ENCODE measurements at regions not wholly inside any gene's neighbourhood (a gene's known extent, or its start where the extent isn't known, plus 50 kb on each side); places are given as distances from the start of the nearest gene placed in this dataset.

DNA sequence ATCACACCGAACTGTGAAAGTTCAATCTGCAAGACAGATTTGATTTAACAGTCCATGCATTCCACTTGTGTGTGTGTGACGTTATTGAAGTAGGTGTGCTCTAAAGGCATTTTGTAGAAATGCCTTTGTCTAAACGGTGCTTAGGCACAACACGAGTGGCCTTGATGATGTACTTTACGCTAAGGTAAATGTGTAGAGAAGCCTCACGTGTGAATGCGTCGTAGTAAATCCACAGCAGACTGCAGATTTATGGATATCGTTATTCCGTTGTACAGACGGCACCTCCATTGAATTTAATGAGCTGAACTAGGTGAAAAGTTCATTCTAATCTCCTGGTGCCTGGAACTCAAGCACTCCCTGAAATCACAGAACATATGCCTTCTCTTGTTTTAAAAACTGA, 202.8 kb upstream of the STXBP6 start:
- 80 to 88% methylated on average over 11 of the region's 11 CpGs for whole genome bisulfite sequencing, 2 donors
- H3K4me3 ChIP-seq (ENCODE audit: low read depth in 1 of 2, low read length in 2 of 2), result no peak overlapping the region
- H3K36me3 ChIP-seq (ENCODE audit: control insufficient read depth in 2 of 2, insufficient read depth in 2 of 2, low read length in 1 of 2), result no peaks in the 10 kb centered on the region
- no peaks in the 10 kb centered on the region for H3K9me3 ChIP-seq (ENCODE audit: control insufficient read depth in 2 of 2, insufficient read depth in 1 of 2, low read depth in 1 of 2, low read length in 1 of 2)
- H3K4me1 ChIP-seq (ENCODE audit: control insufficient read depth in 2 of 2, insufficient read depth in 2 of 2, low read length in 1 of 2), result no peaks in the 10 kb centered on the region
- no peaks in the 10 kb centered on the region for H3K27me3 ChIP-seq (ENCODE audit: control insufficient read depth in 1 of 2, insufficient read depth in 2 of 2, low read length in 2 of 2)
- no peak overlapping the region for H3K27ac ChIP-seq (ENCODE audit: low read depth in 2 of 2, low read length in 1 of 2)

DNA sequence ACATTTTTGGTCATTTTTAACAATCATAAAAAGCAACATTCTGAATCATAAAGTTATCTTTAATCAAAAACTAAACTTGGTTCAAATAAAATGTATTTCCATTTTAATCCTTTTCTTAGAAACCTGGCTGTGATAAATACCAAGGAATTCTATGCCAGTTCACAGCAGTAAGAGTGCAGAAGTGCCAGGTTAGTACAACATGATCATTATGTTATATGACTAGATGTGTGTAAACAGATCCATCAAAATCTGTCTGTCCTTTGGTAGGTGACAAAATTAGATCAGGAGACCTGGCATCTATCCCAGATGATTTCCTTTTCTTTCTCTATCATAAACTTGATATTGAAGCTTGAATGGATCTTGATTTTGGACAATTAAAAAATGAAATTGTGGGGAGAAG, 200.6 kb upstream of the STXBP6 start:
- no peak overlapping the region for H3K4me3 ChIP-seq (ENCODE audit: low read depth in 1 of 2, low read length in 2 of 2)
- H3K36me3 ChIP-seq (ENCODE audit: control insufficient read depth in 2 of 2, insufficient read depth in 2 of 2, low read length in 1 of 2), result no peaks in the 10 kb centered on the region
- no peak overlapping the region for H3K27ac ChIP-seq (ENCODE audit: low read depth in 2 of 2, low read length in 1 of 2)
- H3K4me1 ChIP-seq (ENCODE audit: control insufficient read depth in 2 of 2, insufficient read depth in 2 of 2, low read length in 1 of 2), result no peaks in the 10 kb centered on the region
- H3K27me3 ChIP-seq (ENCODE audit: control insufficient read depth in 1 of 2, insufficient read depth in 2 of 2, low read length in 2 of 2), result no peaks in the 10 kb centered on the region
- no peaks in the 10 kb centered on the region for H3K9me3 ChIP-seq (ENCODE audit: control insufficient read depth in 2 of 2, insufficient read depth in 1 of 2, low read depth in 1 of 2, low read length in 1 of 2)

DNA sequence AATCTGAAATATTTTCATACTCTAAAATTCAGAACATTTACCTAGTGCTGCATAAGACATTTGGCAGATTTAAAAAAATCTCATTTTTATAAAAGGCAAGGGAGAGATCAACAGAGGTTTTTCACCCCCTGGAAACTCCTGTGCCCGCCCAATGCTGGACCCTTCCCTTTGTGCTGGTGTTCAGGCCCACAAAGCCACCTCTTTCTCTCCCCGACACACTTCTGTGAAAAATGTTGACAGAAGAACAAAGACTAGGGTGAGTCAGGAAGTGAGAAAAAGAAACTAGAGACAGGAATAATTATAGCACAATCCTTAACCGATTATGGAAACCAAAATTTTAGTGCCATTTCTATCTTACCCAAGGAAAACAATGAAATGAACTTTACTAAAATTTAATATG, 197.7 kb upstream of the STXBP6 start:
- 49 to 56% methylated on average over 3 of the region's 3 CpGs for WGBS, 2 donors
- H3K27ac ChIP-seq (ENCODE audit: low read depth in 2 of 2, low read length in 1 of 2), result no peak overlapping the region
- no peaks in the 10 kb centered on the region for H3K27me3 ChIP-seq (ENCODE audit: control insufficient read depth in 1 of 2, insufficient read depth in 2 of 2, low read length in 2 of 2)

DNA sequence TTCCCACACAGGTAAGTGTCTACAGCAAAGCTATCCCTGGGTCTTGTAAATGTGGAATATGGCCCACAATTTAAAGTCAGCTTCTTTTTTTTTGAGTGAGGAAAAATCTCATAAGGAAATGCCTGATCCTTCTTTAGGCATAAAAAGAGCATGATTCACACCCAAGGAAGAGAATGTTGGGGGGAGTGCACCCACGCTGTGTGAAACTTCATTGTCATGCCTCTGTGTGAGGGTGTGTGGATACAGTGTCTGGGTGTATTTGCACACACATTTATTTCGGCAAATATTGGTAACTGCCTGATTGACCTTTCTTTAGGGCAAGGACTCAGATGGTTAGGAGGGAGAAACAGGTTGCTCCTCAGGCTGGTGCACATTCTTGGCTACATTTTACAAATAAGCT, 196.8 kb upstream of the STXBP6 start:
- 71 to 81% methylated on average over 2 of the region's 2 CpGs for WGBS, 2 donors
- H3K27ac ChIP-seq (ENCODE audit: low read depth in 2 of 2, low read length in 1 of 2), result no peak overlapping the region

More for the DNA sequence above, 197.7 kb upstream of the STXBP6 start:
- Histone ChIP-seq H3K4me3 (ENCODE audit: low read depth in 1 of 2, low read length in 2 of 2) (no peak overlapping the region), H3K4me1 (ENCODE audit: control insufficient read depth in 2 of 2, insufficient read depth in 2 of 2, low read length in 1 of 2) (no peaks in the 10 kb centered on the region), H3K36me3 (ENCODE audit: control insufficient read depth in 2 of 2, insufficient read depth in 2 of 2, low read length in 1 of 2) (no peaks in the 10 kb centered on the region), H3K9me3 (ENCODE audit: control insufficient read depth in 2 of 2, insufficient read depth in 1 of 2, low read depth in 1 of 2, low read length in 1 of 2) (no peaks in the 10 kb centered on the region)

DNA sequence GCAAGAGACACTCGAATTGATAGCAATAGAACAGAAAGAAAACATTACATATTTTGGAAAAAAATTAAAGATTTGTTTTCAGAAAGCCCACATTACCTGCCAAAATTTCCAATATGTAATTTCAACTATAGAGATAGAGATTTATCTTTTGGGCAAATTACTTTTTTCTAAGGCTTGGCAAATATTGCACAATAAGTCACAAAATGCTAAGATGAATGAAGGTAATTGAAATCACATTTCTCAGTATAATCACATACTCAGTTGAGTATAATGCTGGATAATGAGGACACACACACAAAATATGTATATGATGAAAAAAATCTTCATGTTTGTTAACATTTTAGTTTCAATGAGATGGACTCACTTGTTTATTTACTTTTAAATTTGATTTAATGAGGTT, 189.2 kb upstream of the STXBP6 start:
- Histone ChIP-seq H3K4me1 (ENCODE audit: control insufficient read depth in 2 of 2, insufficient read depth in 2 of 2, low read length in 1 of 2) (no peaks in the 10 kb centered on the region), H3K4me3 (ENCODE audit: low read depth in 1 of 2, low read length in 2 of 2) (no peak overlapping the region), H3K9me3 (ENCODE audit: control insufficient read depth in 2 of 2, insufficient read depth in 1 of 2, low read depth in 1 of 2, low read length in 1 of 2) (no peaks in the 10 kb centered on the region), H3K27me3 (ENCODE audit: control insufficient read depth in 1 of 2, insufficient read depth in 2 of 2, low read length in 2 of 2) (peaks cover 0 to 3% of the 10 kb centered on the region in 2 donors), H3K36me3 (ENCODE audit: control insufficient read depth in 2 of 2, insufficient read depth in 2 of 2, low read length in 1 of 2) (no peaks in the 10 kb centered on the region), H3K27ac (ENCODE audit: low read depth in 2 of 2, low read length in 1 of 2) (no peak overlapping the region)
- 38 to 39% methylated on average over 1 of the region's 1 CpG for WGBS, 2 donors

More for the DNA sequence above, 196.8 kb upstream of the STXBP6 start:
- Histone ChIP-seq H3K36me3 (ENCODE audit: control insufficient read depth in 2 of 2, insufficient read depth in 2 of 2, low read length in 1 of 2) (no peaks in the 10 kb centered on the region), H3K4me1 (ENCODE audit: control insufficient read depth in 2 of 2, insufficient read depth in 2 of 2, low read length in 1 of 2) (no peaks in the 10 kb centered on the region), H3K27me3 (ENCODE audit: control insufficient read depth in 1 of 2, insufficient read depth in 2 of 2, low read length in 2 of 2) (no peaks in the 10 kb centered on the region), H3K4me3 (ENCODE audit: low read depth in 1 of 2, low read length in 2 of 2) (no peak overlapping the region), H3K9me3 (ENCODE audit: control insufficient read depth in 2 of 2, insufficient read depth in 1 of 2, low read depth in 1 of 2, low read length in 1 of 2) (no peaks in the 10 kb centered on the region)

DNA sequence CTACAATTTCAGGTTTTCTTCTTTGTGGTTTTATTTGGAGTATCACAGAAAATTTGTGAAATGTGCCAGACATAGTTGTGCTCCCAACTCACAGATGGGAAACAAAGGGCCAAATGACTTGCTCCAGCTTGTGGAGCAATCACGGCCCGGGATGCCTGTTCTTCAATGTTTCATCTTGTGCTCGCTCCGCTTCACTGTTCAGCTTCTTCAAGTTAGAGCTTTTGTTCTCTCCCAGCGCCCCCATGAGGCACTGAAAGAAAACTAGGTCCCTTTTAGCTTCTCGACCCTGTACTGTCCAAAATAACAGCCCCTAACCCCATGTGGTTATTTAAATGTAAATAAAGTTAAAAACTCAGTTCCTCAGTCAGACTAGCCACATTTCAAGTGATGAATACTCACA, 187.9 kb upstream of the STXBP6 start:
- 16 to 18% methylated on average over 6 of the region's 6 CpGs for WGBS, 2 donors
- Histone ChIP-seq H3K4me1 (ENCODE audit: control insufficient read depth in 2 of 2, insufficient read depth in 2 of 2, low read length in 1 of 2) (no peaks in the 10 kb centered on the region), H3K4me3 (ENCODE audit: low read depth in 1 of 2, low read length in 2 of 2) (no peak overlapping the region), H3K36me3 (ENCODE audit: control insufficient read depth in 2 of 2, insufficient read depth in 2 of 2, low read length in 1 of 2) (no peaks in the 10 kb centered on the region), H3K9me3 (ENCODE audit: control insufficient read depth in 2 of 2, insufficient read depth in 1 of 2, low read depth in 1 of 2, low read length in 1 of 2) (no peaks in the 10 kb centered on the region), H3K27ac (ENCODE audit: low read depth in 2 of 2, low read length in 1 of 2) (no peak overlapping the region), H3K27me3 (ENCODE audit: control insufficient read depth in 1 of 2, insufficient read depth in 2 of 2, low read length in 2 of 2) (peaks cover 0 to 3% of the 10 kb centered on the region in 2 donors)

DNA sequence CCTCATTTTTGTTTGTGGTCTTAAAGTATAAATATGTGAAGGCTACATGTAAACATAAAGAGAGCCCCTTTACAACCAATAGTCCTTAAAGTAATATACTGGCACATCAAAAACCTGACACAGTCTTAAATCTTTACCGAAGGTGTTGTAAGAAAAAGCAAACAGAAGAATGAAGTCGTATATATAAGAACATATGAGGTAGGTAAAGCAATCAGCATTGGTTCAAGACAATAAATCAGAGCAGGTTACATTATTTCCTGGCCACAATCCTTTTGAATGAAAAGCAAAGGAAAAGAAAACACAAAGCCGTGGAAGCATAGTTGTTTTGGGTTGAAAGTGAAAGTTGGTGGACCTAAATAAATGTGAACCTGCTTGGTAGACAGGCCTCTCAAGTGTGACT, 183.7 kb upstream of the STXBP6 start:
- no peak overlapping the region for H3K27ac ChIP-seq (ENCODE audit: low read depth in 2 of 2, low read length in 1 of 2)
- no peaks in the 10 kb centered on the region for H3K4me1 ChIP-seq (ENCODE audit: control insufficient read depth in 2 of 2, insufficient read depth in 2 of 2, low read length in 1 of 2)
- H3K36me3 ChIP-seq (ENCODE audit: control insufficient read depth in 2 of 2, insufficient read depth in 2 of 2, low read length in 1 of 2), result no peaks in the 10 kb centered on the region
- no peak overlapping the region for H3K4me3 ChIP-seq (ENCODE audit: low read depth in 1 of 2, low read length in 2 of 2)
- H3K27me3 ChIP-seq (ENCODE audit: control insufficient read depth in 1 of 2, insufficient read depth in 2 of 2, low read length in 2 of 2), result peaks cover 0 to 3% of the 10 kb centered on the region in 2 donors
- H3K9me3 ChIP-seq (ENCODE audit: control insufficient read depth in 2 of 2, insufficient read depth in 1 of 2, low read depth in 1 of 2, low read length in 1 of 2), result no peaks in the 10 kb centered on the region
- WGBS, 2 donors, result 33 to 40% methylated on average over 3 of the region's 3 CpGs

DNA sequence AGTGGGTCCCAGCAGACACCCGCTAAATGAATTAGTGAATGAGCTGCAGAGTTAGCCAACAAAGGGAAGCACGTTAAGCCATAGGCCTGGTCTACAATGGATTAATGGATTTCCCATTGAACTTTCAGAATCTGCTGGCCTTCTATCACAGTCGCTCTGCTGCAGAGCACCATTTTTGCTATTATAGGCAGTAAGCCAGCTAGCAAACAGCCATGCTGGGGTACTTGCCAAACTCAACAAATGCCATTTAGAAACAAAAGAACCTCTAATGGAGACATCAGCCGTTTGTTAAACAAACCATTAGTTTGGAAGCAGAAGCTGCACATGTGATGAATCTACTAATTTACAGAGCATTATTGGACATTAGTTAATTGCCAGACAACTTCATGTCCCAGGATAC, 181.1 kb upstream of the STXBP6 start:
- WGBS, 2 donors, result 48% methylated on average over 4 of the region's 4 CpGs
- Histone ChIP-seq H3K4me3 (ENCODE audit: low read depth in 1 of 2, low read length in 2 of 2) (no peak overlapping the region), H3K27ac (ENCODE audit: low read depth in 2 of 2, low read length in 1 of 2) (no peak overlapping the region), H3K4me1 (ENCODE audit: control insufficient read depth in 2 of 2, insufficient read depth in 2 of 2, low read length in 1 of 2) (no peaks in the 10 kb centered on the region), H3K36me3 (ENCODE audit: control insufficient read depth in 2 of 2, insufficient read depth in 2 of 2, low read length in 1 of 2) (no peaks in the 10 kb centered on the region), H3K9me3 (ENCODE audit: control insufficient read depth in 2 of 2, insufficient read depth in 1 of 2, low read depth in 1 of 2, low read length in 1 of 2) (no peaks in the 10 kb centered on the region), H3K27me3 (ENCODE audit: control insufficient read depth in 1 of 2, insufficient read depth in 2 of 2, low read length in 2 of 2) (no peaks in the 10 kb centered on the region)

DNA sequence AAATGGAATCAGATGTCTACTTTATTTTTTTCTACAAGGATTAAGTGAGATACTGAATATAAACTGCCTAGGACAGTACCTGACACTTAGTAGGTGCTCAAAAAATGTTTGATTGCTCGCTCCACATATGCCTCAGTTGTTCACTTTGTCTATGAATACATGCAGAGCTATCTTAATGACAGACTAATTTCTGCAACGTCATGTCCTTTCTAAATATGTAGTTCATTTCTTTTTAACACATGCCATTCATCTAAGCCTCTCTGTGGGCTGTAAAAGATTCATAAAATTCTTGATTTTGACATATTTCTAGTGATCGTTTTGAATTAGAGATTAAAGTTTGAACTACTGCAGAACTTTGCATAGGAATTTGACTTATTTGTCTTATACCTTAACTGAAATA, 176.3 kb upstream of the STXBP6 start:
- no peaks in the 10 kb centered on the region for H3K27me3 ChIP-seq (ENCODE audit: control insufficient read depth in 1 of 2, insufficient read depth in 2 of 2, low read length in 2 of 2)
- 57 to 60% methylated on average over 3 of the region's 3 CpGs for WGBS, 2 donors
- H3K4me3 ChIP-seq (ENCODE audit: low read depth in 1 of 2, low read length in 2 of 2), result no peak overlapping the region
- no peaks in the 10 kb centered on the region for H3K9me3 ChIP-seq (ENCODE audit: control insufficient read depth in 2 of 2, insufficient read depth in 1 of 2, low read depth in 1 of 2, low read length in 1 of 2)
- no peaks in the 10 kb centered on the region for H3K4me1 ChIP-seq (ENCODE audit: control insufficient read depth in 2 of 2, insufficient read depth in 2 of 2, low read length in 1 of 2)
- H3K27ac ChIP-seq (ENCODE audit: low read depth in 2 of 2, low read length in 1 of 2), result no peak overlapping the region
- H3K36me3 ChIP-seq (ENCODE audit: control insufficient read depth in 2 of 2, insufficient read depth in 2 of 2, low read length in 1 of 2), result no peaks in the 10 kb centered on the region

DNA sequence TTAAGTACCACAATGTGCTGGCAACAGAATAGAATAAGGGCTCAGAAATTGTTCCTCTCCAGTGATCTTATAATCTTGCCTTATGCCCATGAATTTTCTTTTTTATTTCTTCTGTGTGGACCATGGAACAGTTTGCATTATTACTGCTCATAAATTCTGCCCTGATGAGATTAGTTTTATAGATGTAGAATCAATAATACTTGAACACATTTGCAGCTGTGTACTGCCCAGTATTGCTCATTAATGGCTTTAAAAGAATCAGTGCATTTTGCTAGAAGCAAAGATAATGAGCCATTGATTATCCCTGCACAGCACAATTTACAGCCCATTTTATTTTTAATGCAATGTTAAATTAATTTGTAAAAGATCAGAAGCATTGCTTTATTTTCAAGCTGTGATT, 172.3 kb upstream of the STXBP6 start:
- H3K27ac ChIP-seq (ENCODE audit: low read depth in 2 of 2, low read length in 1 of 2), result no peak overlapping the region
- no peaks in the 10 kb centered on the region for H3K4me1 ChIP-seq (ENCODE audit: control insufficient read depth in 2 of 2, insufficient read depth in 2 of 2, low read length in 1 of 2)
- no peaks in the 10 kb centered on the region for H3K36me3 ChIP-seq (ENCODE audit: control insufficient read depth in 2 of 2, insufficient read depth in 2 of 2, low read length in 1 of 2)
- H3K27me3 ChIP-seq (ENCODE audit: control insufficient read depth in 1 of 2, insufficient read depth in 2 of 2, low read length in 2 of 2), result no peaks in the 10 kb centered on the region
- no peak overlapping the region for H3K4me3 ChIP-seq (ENCODE audit: low read depth in 1 of 2, low read length in 2 of 2)
- peaks cover 0 to 2% of the 10 kb centered on the region in 2 donors for H3K9me3 ChIP-seq (ENCODE audit: control insufficient read depth in 2 of 2, insufficient read depth in 1 of 2, low read depth in 1 of 2, low read length in 1 of 2)

Data from esophagus (tissue), 2 donors.